Activated T-helper 1 cell treated with anti-CD3 and anti-CD28 coated beads, Interleukin-12 subunit alpha, Interleukin-12 subunit beta, Interleukin-2, Interleukin-4 antibody, amounts not matched to agents 30 ng/mL and 10 ng/mL and 1 ng/mL, durations not matched to agents 14 hours and 24 hours and 36 hours (primary cell): ENCODE measurements at regions not wholly inside any gene's neighbourhood (a gene's known extent, or its start where the extent isn't known, plus 50 kb on each side); places are given as distances from the start of the nearest gene placed in this dataset.
"Not testable (repeated sequence)": the region's sequence is repeated elsewhere in the genome, so short reads cannot be mapped to it uniquely, and the experiment has no call there.

ENCODE experiments used
- DNase-seq: peaks from one replicate; pipeline ENCODE4 v3.0.0; 2021; ENCODE audit warnings: low spot score
- H3K27ac Mint-ChIP-seq: one replicate; pipeline ENCODE4 v1.8.0; 2021; ENCODE audit warnings: mild to moderate bottlenecking, mixed read lengths
- H3K27me3 Mint-ChIP-seq: one replicate; pipeline ENCODE4 v1.8.0; 2022; ENCODE audit warnings: mild to moderate bottlenecking, moderate library complexity, mixed read lengths; ENCODE audit not compliant: insufficient read depth
- H3K36me3 Mint-ChIP-seq: one replicate; pipeline ENCODE4 v1.8.0; 2021; ENCODE audit warnings: low read depth, mixed read lengths
- H3K4me1 Mint-ChIP-seq: one replicate; pipeline ENCODE4 v1.8.0; 2021; ENCODE audit warnings: low read depth, mixed read lengths
- H3K4me3 Mint-ChIP-seq: one replicate; pipeline ENCODE4 v1.8.0; 2021; ENCODE audit warnings: mild to moderate bottlenecking, moderate library complexity, mixed read lengths
- H3K9me3 Mint-ChIP-seq: one replicate; pipeline ENCODE4 v1.8.0; 2021; ENCODE audit warnings: mixed read lengths
- intact Hi-C: fragments of 100-400 bp; cut with micrococcal nuclease; formaldehyde crosslinking; loops from one replicate; pipeline ENCODE4 v1.15.1; 2024

DNA sequence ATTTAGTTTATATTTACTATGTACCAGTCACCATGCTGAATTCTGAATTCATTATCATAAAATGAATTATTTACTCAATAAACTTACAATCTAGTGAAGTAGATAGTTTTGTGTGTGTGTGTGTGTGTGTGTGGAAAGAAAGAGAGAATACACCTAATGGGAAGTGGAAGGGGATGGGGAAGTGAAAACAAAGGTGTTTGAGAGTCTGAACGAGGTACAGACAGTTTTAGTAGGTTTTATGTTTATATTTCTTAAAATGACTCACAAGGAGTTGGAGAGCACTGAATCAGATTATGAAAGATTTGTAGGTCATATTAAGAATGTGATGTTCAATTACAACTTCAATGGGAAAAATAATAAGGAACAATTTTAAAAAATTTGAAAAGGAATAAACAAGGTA, 1753.0 kb downstream of the SLITRK1 start:
- no peak for DNase-seq
- Mint-ChIP-seq H3K4me3 (no peak overlapping the region), H3K27ac (no peak overlapping the region), H3K9me3 (peaks cover 4% of the 10 kb centered on the region), H3K4me1 (no peaks in the 10 kb centered on the region), H3K27me3 (no peaks in the 10 kb centered on the region), H3K36me3 (no peaks in the 10 kb centered on the region)
- intact Hi-C loops, result no loop called here

GRCh38 chr13:82118589-82118988, 1763.7 kb downstream of the SLITRK1 start:
- intact Hi-C loops, result no loop called here
- Mint-ChIP-seq H3K4me1 (no peaks in the 10 kb centered on the region), H3K9me3 (peaks cover 7% of the 10 kb centered on the region), H3K27ac (no peak overlapping the region), H3K27me3 (no peaks in the 10 kb centered on the region), H3K36me3 (no peaks in the 10 kb centered on the region), H3K4me3 (no peak overlapping the region)
- no peak for DNase-seq

DNA sequence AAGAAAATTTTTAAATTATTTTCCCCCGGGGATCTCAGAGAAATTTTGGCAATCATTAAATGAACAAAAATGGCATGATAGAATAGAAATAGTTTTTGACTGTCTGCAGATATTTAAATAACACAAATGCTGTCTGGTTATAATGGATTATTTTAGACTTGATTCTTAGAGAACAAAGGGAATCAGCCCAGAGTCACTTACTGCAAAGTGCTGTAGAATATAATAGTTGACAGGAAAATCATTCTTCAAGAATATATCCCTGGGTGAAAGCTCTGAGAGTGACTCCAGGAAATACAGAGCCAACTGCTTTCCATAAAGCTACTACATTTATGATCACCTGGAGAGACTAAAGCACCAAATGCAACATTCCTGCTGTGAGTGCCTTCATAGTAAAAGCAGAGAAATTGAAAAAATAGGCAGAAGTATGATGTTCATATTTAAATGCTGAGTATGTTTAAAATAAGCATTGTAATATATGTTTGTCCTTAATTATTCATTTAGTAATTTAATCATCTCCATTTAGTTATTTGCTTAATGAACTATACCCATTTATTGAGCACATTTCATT, 1765.8 kb downstream of the SLITRK1 start:
- no peak for DNase-seq
- no peaks in the 10 kb centered on the region for H3K9me3 Mint-ChIP-seq
- H3K4me1 Mint-ChIP-seq, result no peaks in the 10 kb centered on the region
- H3K36me3 Mint-ChIP-seq, result no peaks in the 10 kb centered on the region
- intact Hi-C loops, result no loop called here
- H3K4me3 Mint-ChIP-seq, result no peak overlapping the region
- H3K27me3 Mint-ChIP-seq, result no peaks in the 10 kb centered on the region
- H3K27ac Mint-ChIP-seq, result no peak overlapping the region

GRCh38 chr13:82115391-82115790, 1766.9 kb downstream of the SLITRK1 start:
- no peaks in the 10 kb centered on the region for H3K27me3 Mint-ChIP-seq
- no peak for DNase-seq
- H3K4me3 Mint-ChIP-seq, result no peak overlapping the region
- no peak overlapping the region for H3K27ac Mint-ChIP-seq
- H3K4me1 Mint-ChIP-seq, result no peaks in the 10 kb centered on the region
- intact Hi-C loops, result no loop called here
- peaks cover 8% of the 10 kb centered on the region for H3K9me3 Mint-ChIP-seq
- H3K36me3 Mint-ChIP-seq, result no peaks in the 10 kb centered on the region

DNA sequence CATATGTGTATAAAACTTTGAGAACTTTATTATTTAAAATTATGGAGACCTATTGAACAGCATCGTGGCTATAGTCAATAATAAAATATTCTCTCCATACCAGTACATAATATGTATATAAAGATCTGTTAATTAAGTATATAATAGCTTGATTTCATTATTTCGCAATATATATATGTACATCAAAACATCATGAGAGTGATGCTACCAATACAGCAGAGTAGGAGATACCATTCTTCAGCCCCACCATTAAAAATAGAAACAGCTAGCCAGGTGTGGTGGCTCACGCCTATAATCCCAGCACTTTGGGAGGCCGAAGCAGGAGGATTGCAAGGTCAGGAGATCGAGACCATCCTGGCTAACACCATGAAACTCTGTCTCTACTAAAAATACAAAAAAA, 1755.3 kb upstream of the SPRY2 start:
- Mint-ChIP-seq H3K9me3 (peaks cover 12% of the 10 kb centered on the region), H3K27ac (no peak overlapping the region), H3K27me3 (no peaks in the 10 kb centered on the region), H3K36me3 (no peaks in the 10 kb centered on the region), H3K4me3 (no peak overlapping the region), H3K4me1 (no peaks in the 10 kb centered on the region)
- intact Hi-C loops, result no loop called here
- DNase-seq, result no peak

DNA sequence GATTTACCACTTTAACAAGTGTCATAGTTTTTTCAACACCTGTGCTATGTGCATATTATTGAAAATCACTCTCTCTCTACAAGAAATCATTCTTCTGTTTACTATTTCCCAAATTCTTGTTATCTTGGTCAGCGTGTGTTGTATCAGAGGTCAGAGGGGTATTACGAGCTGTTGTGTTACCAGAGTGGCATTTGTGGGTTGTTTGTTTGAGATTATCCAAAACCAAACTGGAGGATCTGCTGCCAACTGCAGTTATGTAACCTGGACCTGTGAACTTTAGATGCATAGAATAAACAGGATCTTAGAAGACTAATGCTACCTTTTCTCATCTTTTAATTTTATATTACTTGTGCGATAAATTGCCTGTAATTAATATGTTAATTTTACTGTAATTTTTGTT, 1751.4 kb upstream of the SPRY2 start:
- intact Hi-C loops, result no loop called here

DNA sequence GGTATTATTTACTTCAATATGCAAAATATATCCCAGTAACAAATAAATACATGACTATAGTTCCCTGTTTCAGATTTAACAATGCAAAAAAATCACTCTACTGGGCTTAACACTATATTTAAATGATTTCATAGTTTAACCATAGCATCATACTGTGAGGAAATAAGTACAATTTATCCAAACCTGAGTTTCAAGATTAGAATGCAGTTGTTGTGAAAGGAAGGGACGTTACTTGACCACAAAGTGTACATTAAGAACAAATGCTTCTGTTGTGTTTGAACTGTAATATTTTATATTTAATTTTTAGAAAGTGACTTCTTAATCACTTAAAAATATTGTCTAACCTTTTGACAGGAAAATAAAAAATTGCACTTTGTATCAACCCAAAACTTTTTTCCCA, 1747.9 kb upstream of the SPRY2 start:
- intact Hi-C loops, result no loop called here
- peaks cover 12% of the 10 kb centered on the region for H3K9me3 Mint-ChIP-seq
- no peaks in the 10 kb centered on the region for H3K4me1 Mint-ChIP-seq
- H3K36me3 Mint-ChIP-seq, result no peaks in the 10 kb centered on the region
- H3K4me3 Mint-ChIP-seq, result no peak overlapping the region
- no peak for DNase-seq
- H3K27me3 Mint-ChIP-seq, result no peaks in the 10 kb centered on the region
- H3K27ac Mint-ChIP-seq, result no peak overlapping the region

More for the DNA sequence above, 1751.4 kb upstream of the SPRY2 start:
- H3K9me3 Mint-ChIP-seq, result peaks cover 8% of the 10 kb centered on the region
- no peaks in the 10 kb centered on the region for H3K27me3 Mint-ChIP-seq
- H3K36me3 Mint-ChIP-seq, result no peaks in the 10 kb centered on the region
- H3K4me3 Mint-ChIP-seq, result no peak overlapping the region
- no peaks in the 10 kb centered on the region for H3K4me1 Mint-ChIP-seq
- DNase-seq, result no peak
- no peak overlapping the region for H3K27ac Mint-ChIP-seq

- Mint-ChIP-seq H3K4me3 (no peak overlapping the region), H3K27ac (no peak overlapping the region), H3K27me3 (no peaks in the 10 kb centered on the region), H3K4me1 (no peaks in the 10 kb centered on the region), H3K9me3 (peaks cover 14% of the 10 kb centered on the region), H3K36me3 (no peaks in the 10 kb centered on the region)
- no peak for DNase-seq
- intact Hi-C loops, result no loop called here
Measured at GRCh38 chr13:82076496-82076895, 1735.6 kb upstream of the SPRY2 start.

- H3K36me3 Mint-ChIP-seq, result no peaks in the 10 kb centered on the region
Measured at GRCh38 chr13:82070416-82070815, 1729.5 kb upstream of the SPRY2 start.

GRCh38 chr13:82062772-82063171, 1721.8 kb upstream of the SPRY2 start:
- H3K4me3 Mint-ChIP-seq, result no peak overlapping the region
- no peaks in the 10 kb centered on the region for H3K36me3 Mint-ChIP-seq
- intact Hi-C loops, result no loop called here
- no peaks in the 10 kb centered on the region for H3K4me1 Mint-ChIP-seq
- H3K9me3 Mint-ChIP-seq, result peaks cover 16% of the 10 kb centered on the region
- no peak for DNase-seq
- no peak overlapping the region for H3K27ac Mint-ChIP-seq
- no peaks in the 10 kb centered on the region for H3K27me3 Mint-ChIP-seq

More at GRCh38 chr13:82070416-82070815, 1729.5 kb upstream of the SPRY2 start:
- no peak overlapping the region for H3K4me3 Mint-ChIP-seq
- intact Hi-C loops, result no loop called here
- H3K27ac Mint-ChIP-seq, result no peak overlapping the region
- peaks cover 19% of the 10 kb centered on the region for H3K9me3 Mint-ChIP-seq
- H3K27me3 Mint-ChIP-seq, result no peaks in the 10 kb centered on the region
- H3K4me1 Mint-ChIP-seq, result no peaks in the 10 kb centered on the region
- DNase-seq, result no peak

- H3K27me3 Mint-ChIP-seq, result no peaks in the 10 kb centered on the region
- DNase-seq, result no peak
Measured at GRCh38 chr13:82058364-82058763, 1717.4 kb upstream of the SPRY2 start.

DNA sequence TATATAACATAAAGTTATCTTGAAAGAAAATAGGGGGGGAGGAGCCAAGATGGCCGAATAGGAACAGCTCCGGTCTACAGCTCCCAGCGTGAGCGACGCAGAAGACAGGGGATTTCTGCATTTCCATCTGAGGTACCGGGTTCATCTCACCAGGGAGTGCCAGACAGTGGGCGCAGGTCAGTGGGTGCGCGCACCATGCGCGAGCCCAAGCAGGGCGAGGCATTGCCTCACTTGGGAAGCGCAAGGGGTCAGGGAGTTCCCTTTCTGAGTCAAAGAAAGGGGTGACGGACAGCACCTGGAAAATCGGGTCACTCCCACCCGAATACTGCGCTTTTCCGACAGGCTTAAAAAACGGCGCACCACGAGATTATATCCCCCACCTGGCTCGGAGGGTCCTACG, 1704.4 kb upstream of the SPRY2 start:
- intact Hi-C loops, H3K27me3 Mint-ChIP-seq, H3K36me3 Mint-ChIP-seq, DNase-seq, H3K27ac Mint-ChIP-seq, H3K4me3 Mint-ChIP-seq, H3K4me1 Mint-ChIP-seq: not testable (repeated sequence)
- H3K9me3 Mint-ChIP-seq, result peaks cover 13% of the 10 kb centered on the region

More at GRCh38 chr13:82058364-82058763, 1717.4 kb upstream of the SPRY2 start:
- H3K4me1 Mint-ChIP-seq, result no peaks in the 10 kb centered on the region
- no peaks in the 10 kb centered on the region for H3K36me3 Mint-ChIP-seq
- H3K27ac Mint-ChIP-seq, result no peak overlapping the region
- intact Hi-C loops, result no loop called here
- H3K4me3 Mint-ChIP-seq, result no peak overlapping the region
- peaks cover 8% of the 10 kb centered on the region for H3K9me3 Mint-ChIP-seq

- H3K4me1 Mint-ChIP-seq, result no peaks in the 10 kb centered on the region
- H3K9me3 Mint-ChIP-seq, result peaks cover 14% of the 10 kb centered on the region
- intact Hi-C loops, result no loop called here
- H3K4me3 Mint-ChIP-seq, result no peak overlapping the region
- H3K27me3 Mint-ChIP-seq, result no peaks in the 10 kb centered on the region
- H3K27ac Mint-ChIP-seq, result no peak overlapping the region
- no peak for DNase-seq
- H3K36me3 Mint-ChIP-seq, result no peaks in the 10 kb centered on the region
Measured at GRCh38 chr13:82036602-82037001, 1695.7 kb upstream of the SPRY2 start.

- peaks cover 10% of the 10 kb centered on the region for H3K9me3 Mint-ChIP-seq
- no peak overlapping the region for H3K4me3 Mint-ChIP-seq
- no peaks in the 10 kb centered on the region for H3K27me3 Mint-ChIP-seq
- no peak overlapping the region for H3K27ac Mint-ChIP-seq
- intact Hi-C loops, result no loop called here
- no peaks in the 10 kb centered on the region for H3K4me1 Mint-ChIP-seq
- H3K36me3 Mint-ChIP-seq, result no peaks in the 10 kb centered on the region
- DNase-seq, result no peak
Measured at GRCh38 chr13:82011355-82011754, 1670.4 kb upstream of the SPRY2 start.
